Ishikawa (cell line): ENCODE measurements at regions not wholly inside any gene's neighbourhood (a gene's known extent, or its start where the extent isn't known, plus 50 kb on each side); places are given as distances from the start of the nearest gene placed in this dataset.

Source experiments
- CEBPB ChIP-seq: IDR thresholded peaks from 2 replicates; pipeline ENCODE4 v1.6.1; 2012
- CREB1 ChIP-seq: IDR thresholded peaks from 2 replicates; pipeline ENCODE4 v1.6.1; 2012; ENCODE audit warnings: low read depth
- EGR1 ChIP-seq: IDR thresholded peaks from 2 replicates; pipeline ENCODE4 v1.6.1; 2012
- EP300 ChIP-seq: IDR thresholded peaks from 2 replicates; pipeline ENCODE4 v1.6.1; 2012; ENCODE audit warnings: borderline replicate concordance
- FOXM1 ChIP-seq: IDR thresholded peaks from 2 replicates; pipeline ENCODE4 v1.6.1; 2012; ENCODE audit warnings: low read depth, borderline replicate concordance
- NFIC ChIP-seq: IDR thresholded peaks from 2 replicates; pipeline ENCODE4 v1.6.1; 2012
- RAD21 ChIP-seq: IDR thresholded peaks from 2 replicates; pipeline ENCODE4 v1.6.1; 2012; ENCODE audit warnings: low read depth
- TAF1 ChIP-seq: IDR thresholded peaks from 2 replicates; pipeline ENCODE4 v1.6.1; 2012; ENCODE audit warnings: low read depth, mild to moderate bottlenecking
- TCF12 ChIP-seq: IDR thresholded peaks from 2 replicates; pipeline ENCODE4 v1.6.1; 2012; ENCODE audit warnings: low read depth
- TEAD4 ChIP-seq: IDR thresholded peaks from 2 replicates; pipeline ENCODE4 v1.6.1; 2012
- YY1 ChIP-seq: IDR thresholded peaks from 2 replicates; pipeline ENCODE4 v1.6.1; 2012; ENCODE audit warnings: low read depth
- ZBTB7A ChIP-seq: IDR thresholded peaks from 2 replicates; pipeline ENCODE4 v1.6.1; 2012; ENCODE audit warnings: low read depth
- TF ChIP-seq, protein P1 (sequence below): IDR thresholded peaks from 2 replicates; pipeline ENCODE4 v1.6.1; 2012
- TF ChIP-seq, protein P2 (sequence below): IDR thresholded peaks from 2 replicates; pipeline ENCODE4 v1.6.1; 2012; ENCODE audit warnings: low read depth, mild to moderate bottlenecking
- TF ChIP-seq, protein P3 (sequence below): IDR thresholded peaks from 2 replicates; pipeline ENCODE4 v1.6.1; 2012

DNA sequence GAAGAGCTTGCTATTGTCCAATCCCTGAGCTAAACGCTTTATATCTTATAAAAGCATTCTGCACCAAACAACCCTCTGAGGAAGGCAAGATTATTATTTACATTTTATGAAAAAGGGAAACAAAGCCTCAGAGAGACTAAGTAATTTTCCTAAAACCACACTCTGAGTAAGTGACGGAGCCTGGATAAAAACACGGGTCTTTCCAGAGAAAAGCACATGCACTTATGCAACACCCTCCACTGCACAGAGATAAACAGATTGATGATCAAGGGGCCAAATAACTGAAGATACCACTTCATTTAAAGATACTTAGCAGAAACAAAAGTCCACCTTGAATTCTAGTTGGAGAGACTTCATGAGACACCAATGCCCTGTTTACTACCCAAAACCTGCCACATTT lies 214.7 kb upstream of the PDE10A start:
- TF ChIP-seq, protein P1, sequence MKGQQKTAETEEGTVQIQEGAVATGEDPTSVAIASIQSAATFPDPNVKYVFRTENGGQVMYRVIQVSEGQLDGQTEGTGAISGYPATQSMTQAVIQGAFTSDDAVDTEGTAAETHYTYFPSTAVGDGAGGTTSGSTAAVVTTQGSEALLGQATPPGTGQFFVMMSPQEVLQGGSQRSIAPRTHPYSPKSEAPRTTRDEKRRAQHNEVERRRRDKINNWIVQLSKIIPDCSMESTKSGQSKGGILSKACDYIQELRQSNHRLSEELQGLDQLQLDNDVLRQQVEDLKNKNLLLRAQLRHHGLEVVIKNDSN: no peak
- TF ChIP-seq, protein P2, sequence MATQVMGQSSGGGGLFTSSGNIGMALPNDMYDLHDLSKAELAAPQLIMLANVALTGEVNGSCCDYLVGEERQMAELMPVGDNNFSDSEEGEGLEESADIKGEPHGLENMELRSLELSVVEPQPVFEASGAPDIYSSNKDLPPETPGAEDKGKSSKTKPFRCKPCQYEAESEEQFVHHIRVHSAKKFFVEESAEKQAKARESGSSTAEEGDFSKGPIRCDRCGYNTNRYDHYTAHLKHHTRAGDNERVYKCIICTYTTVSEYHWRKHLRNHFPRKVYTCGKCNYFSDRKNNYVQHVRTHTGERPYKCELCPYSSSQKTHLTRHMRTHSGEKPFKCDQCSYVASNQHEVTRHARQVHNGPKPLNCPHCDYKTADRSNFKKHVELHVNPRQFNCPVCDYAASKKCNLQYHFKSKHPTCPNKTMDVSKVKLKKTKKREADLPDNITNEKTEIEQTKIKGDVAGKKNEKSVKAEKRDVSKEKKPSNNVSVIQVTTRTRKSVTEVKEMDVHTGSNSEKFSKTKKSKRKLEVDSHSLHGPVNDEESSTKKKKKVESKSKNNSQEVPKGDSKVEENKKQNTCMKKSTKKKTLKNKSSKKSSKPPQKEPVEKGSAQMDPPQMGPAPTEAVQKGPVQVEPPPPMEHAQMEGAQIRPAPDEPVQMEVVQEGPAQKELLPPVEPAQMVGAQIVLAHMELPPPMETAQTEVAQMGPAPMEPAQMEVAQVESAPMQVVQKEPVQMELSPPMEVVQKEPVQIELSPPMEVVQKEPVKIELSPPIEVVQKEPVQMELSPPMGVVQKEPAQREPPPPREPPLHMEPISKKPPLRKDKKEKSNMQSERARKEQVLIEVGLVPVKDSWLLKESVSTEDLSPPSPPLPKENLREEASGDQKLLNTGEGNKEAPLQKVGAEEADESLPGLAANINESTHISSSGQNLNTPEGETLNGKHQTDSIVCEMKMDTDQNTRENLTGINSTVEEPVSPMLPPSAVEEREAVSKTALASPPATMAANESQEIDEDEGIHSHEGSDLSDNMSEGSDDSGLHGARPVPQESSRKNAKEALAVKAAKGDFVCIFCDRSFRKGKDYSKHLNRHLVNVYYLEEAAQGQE: no peak
- TF ChIP-seq EP300: no peak
- TF ChIP-seq EGR1: no peak
- TF ChIP-seq, protein P3, sequence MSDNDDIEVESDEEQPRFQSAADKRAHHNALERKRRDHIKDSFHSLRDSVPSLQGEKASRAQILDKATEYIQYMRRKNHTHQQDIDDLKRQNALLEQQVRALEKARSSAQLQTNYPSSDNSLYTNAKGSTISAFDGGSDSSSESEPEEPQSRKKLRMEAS: no peak
- no peak for TF ChIP-seq ZBTB7A
- TF ChIP-seq FOXM1: no peak
- no peak for TF ChIP-seq RAD21
- no peak for TF ChIP-seq YY1
- TF ChIP-seq TAF1: no peak
- TF ChIP-seq TEAD4: no peak
- TF ChIP-seq TCF12: no peak
- no peak for TF ChIP-seq CEBPB
- TF ChIP-seq NFIC: no peak

DNA sequence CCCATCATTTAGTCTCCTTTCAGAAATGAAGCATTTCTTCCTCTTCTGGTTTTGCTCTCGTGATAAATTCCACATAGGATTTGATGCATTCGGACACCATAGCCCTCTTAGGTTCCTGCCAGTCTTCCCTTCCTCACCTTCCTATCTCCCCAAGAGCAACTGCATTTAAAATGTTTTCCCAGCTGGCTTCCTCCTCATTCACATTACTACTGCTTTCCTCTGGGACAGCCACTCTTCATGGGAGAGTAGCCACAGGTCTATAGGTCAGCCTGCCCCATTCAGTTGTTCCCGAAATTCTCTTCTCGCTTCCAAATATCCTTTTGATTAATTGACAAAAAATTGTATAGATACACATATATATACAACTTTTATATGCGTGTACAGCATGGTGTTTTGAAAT lies 214.2 kb upstream of the PDE10A start:
- TF ChIP-seq FOXM1 (no peak), EP300 (no peak), YY1 (no peak), RAD21 (no peak), ZBTB7A (no peak), CEBPB (no peak), TAF1 (no peak), TCF12 (no peak), CREB1 (no peak), EGR1 (no peak), NFIC (no peak)
- TF ChIP-seq, protein P2: no peak
- TF ChIP-seq, protein P1: no peak
- TF ChIP-seq, protein P3: no peak

DNA sequence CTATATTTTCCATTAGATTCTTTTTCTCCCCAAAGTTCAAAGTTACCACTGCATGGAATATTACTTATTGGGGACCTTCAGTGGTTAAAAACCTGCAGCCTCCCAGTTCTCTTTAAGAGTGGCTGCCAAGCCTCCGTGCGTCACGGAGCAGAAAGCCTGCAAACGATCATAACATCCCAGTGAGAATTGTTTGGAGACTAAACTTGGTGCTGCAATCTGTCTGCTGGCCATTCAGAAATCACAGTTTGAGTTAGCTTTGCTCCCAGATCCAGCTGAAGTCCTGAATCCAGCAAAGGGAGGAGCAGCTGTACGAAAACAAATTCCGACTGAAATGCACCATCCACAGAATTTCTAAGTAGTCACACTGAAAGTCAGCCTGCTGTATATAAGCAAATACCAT lies 213.5 kb upstream of the PDE10A start:
- no peak for TF ChIP-seq CEBPB
- TF ChIP-seq, protein P3: no peak
- TF ChIP-seq, protein P2: no peak

DNA sequence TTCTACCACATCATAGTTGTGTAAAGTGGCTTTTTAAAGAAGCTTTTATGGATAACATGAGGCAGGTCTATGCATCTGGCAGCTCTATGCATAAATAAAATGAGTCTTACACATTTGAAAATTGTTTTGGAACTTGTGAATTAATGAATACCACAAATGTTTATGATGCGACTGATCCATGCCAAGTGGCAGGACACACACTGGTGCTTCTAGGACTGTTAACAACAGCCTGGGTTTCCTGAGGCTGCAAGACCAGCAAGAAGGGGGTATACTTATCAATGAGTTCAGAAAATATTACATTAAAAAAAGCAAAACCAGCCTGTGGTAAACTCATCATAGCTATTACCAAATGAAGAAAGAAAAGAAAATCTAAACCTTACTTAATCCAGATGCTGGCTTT lies 212.9 kb upstream of the PDE10A start:
- TF ChIP-seq EP300 (no peak), CEBPB (no peak)

DNA sequence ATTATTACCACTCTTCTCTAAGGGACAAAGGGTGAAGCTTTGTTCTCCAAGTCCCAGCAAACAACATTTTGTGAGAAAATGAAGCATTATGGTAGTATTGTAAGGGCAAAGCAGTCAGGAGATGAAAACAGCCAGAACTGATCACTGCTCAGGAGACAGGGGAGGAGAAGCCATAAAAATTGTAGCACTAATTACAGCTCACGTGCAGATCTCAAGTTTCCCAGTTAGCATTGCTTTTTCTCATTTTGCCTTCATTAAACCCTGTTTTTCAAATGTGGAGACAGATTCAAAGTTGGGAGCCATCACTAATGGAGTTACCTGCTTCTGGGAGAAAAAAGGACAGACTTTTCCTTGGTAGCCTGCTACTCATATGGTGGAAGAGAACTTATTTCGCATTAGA lies 210.9 kb upstream of the PDE10A start:
- TF ChIP-seq ZBTB7A (no peak), TAF1 (no peak), YY1 (no peak), CREB1 (no peak), TEAD4 (no peak), CEBPB (no peak), RAD21 (no peak), TCF12 (no peak), NFIC (no peak), FOXM1 (no peak), EGR1 (no peak), EP300 (no peak)
- TF ChIP-seq, protein P3: no peak
- TF ChIP-seq, protein P1: no peak
- TF ChIP-seq, protein P2: no peak
